Neural cell (in vitro differentiated cells): ENCODE measurements at regions not wholly inside any gene's neighbourhood (a gene's known extent, or its start where the extent isn't known, plus 50 kb on each side); places are given as distances from the start of the nearest gene placed in this dataset.

Experiments used
- EZH2 ChIP-seq: fragments of 200-600, 300-800 bp; shearing (Covaris generic), sonication (generic); IDR thresholded peaks from 2 replicates; pipeline ENCODE4 v1.6.1; 2014; ENCODE audit warnings: antibody characterized with exemption, low read length, borderline replicate concordance, mild to moderate bottlenecking; ENCODE audit not compliant: insufficient read depth, poor library complexity, severe bottlenecking
- POLR2AphosphoS5 ChIP-seq: IDR thresholded peaks from 2 replicates; pipeline ENCODE4 v1.6.1; 2012
- RAD21 ChIP-seq: fragments of 450-650 bp; conservative IDR thresholded peaks from 2 replicates; pipeline ENCODE4 v1.6.1; 2014; ENCODE audit warnings: antibody characterized with exemption, mild to moderate bottlenecking, moderate library complexity
- SMC3 ChIP-seq: fragments of 450-650 bp; conservative IDR thresholded peaks from 2 replicates; pipeline ENCODE4 v1.6.1; 2014; ENCODE audit warnings: antibody characterized with exemption, mild to moderate bottlenecking, moderate library complexity; ENCODE audit not compliant: poor library complexity
- TF ChIP-seq, protein P1 (sequence below): fragments of 450-650 bp; IDR thresholded peaks from 2 replicates; pipeline ENCODE4 v1.5.1; 2014; ENCODE audit warnings: antibody characterized with exemption, mild to moderate bottlenecking, moderate library complexity; ENCODE audit not compliant: poor library complexity, severe bottlenecking

DNA sequence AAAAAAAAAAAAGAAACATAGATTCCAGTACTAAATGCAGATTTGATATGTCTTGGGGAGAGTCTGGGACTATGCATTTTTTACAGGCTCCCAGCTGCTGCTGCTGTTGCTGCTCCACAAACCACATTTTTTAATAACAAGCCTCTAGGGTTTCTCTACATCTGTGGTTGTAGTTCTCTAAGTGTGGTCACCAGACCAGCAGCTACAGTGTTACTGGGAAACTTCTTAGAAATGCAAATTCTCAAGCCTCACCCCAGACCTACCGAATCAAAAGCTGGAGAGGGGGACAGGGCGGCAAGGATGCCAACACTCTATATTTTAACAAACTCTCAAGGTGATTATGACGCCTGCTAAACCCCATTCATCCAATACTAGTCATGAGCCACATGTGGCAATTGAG lies 293.4 kb upstream of the PTGER4 start:
- TF ChIP-seq, protein P1, sequence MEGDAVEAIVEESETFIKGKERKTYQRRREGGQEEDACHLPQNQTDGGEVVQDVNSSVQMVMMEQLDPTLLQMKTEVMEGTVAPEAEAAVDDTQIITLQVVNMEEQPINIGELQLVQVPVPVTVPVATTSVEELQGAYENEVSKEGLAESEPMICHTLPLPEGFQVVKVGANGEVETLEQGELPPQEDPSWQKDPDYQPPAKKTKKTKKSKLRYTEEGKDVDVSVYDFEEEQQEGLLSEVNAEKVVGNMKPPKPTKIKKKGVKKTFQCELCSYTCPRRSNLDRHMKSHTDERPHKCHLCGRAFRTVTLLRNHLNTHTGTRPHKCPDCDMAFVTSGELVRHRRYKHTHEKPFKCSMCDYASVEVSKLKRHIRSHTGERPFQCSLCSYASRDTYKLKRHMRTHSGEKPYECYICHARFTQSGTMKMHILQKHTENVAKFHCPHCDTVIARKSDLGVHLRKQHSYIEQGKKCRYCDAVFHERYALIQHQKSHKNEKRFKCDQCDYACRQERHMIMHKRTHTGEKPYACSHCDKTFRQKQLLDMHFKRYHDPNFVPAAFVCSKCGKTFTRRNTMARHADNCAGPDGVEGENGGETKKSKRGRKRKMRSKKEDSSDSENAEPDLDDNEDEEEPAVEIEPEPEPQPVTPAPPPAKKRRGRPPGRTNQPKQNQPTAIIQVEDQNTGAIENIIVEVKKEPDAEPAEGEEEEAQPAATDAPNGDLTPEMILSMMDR, result no peak
- TF ChIP-seq SMC3 (no peak), POLR2AphosphoS5 (no peak), RAD21 (no peak), EZH2 (no peak)
